Thyroid gland (tissue), 4 donors: ENCODE measurements at regions not wholly inside any gene's neighbourhood (a gene's known extent, or its start where the extent isn't known, plus 50 kb on each side); places are given as distances from the start of the nearest gene placed in this dataset.

ENCODE experiments used
- POLR2A ChIP-seq, 2 donors: fragments of 450-650 bp; IDR thresholded peaks; one replicate each; pipeline ENCODE4 v1.6.1; 2017; ENCODE audit warnings: antibody characterized with exemption in 2 of 2, mild to moderate bottlenecking in 2 of 2, moderate library complexity in 1 of 2
- TF ChIP-seq, protein P1 (sequence below), 6 experiments: fragments of 200-600 bp in 3 of 6; fragments of 450-650 bp in 3 of 6; sonication (generic) in 3 of 6; IDR thresholded peaks; one replicate each; pipeline ENCODE4 v1.5.1; 2016 to 2019; ENCODE audit warnings: antibody characterized with exemption in 6 of 6, mild to moderate bottlenecking in 2 of 6, inconsistent platforms in 1 of 6, moderate library complexity in 1 of 6

DNA sequence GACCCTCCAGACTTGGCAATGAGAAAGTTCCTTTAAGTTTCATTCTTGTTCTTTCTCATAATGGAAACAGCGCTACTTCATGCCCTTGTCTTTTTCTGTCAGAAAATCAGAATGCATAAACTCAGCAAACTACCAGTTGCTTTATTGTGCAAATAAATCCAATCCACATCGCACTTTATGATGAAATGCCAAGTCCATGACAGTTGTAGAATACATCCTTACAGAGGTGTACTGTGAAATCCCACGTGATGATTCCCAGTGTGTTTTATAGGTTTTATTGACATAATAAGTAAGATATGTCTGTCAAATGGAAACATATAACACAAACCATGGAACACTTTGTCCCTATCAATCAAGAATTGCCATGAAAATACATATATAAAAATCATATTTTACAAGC lies 295.0 kb downstream of the PCDH7 start:
- TF ChIP-seq, protein P1, sequence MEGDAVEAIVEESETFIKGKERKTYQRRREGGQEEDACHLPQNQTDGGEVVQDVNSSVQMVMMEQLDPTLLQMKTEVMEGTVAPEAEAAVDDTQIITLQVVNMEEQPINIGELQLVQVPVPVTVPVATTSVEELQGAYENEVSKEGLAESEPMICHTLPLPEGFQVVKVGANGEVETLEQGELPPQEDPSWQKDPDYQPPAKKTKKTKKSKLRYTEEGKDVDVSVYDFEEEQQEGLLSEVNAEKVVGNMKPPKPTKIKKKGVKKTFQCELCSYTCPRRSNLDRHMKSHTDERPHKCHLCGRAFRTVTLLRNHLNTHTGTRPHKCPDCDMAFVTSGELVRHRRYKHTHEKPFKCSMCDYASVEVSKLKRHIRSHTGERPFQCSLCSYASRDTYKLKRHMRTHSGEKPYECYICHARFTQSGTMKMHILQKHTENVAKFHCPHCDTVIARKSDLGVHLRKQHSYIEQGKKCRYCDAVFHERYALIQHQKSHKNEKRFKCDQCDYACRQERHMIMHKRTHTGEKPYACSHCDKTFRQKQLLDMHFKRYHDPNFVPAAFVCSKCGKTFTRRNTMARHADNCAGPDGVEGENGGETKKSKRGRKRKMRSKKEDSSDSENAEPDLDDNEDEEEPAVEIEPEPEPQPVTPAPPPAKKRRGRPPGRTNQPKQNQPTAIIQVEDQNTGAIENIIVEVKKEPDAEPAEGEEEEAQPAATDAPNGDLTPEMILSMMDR (IDR thresholded peaks at IDR 0.05): no peak
- TF ChIP-seq POLR2A (IDR thresholded peaks at IDR 0.05): no peak
